ENCODE measurements at regions not wholly inside any gene's neighbourhood (a gene's known extent, or its start where the extent isn't known, plus 50 kb on each side); places are given as distances from the start of the nearest gene placed in this dataset.

DNA sequence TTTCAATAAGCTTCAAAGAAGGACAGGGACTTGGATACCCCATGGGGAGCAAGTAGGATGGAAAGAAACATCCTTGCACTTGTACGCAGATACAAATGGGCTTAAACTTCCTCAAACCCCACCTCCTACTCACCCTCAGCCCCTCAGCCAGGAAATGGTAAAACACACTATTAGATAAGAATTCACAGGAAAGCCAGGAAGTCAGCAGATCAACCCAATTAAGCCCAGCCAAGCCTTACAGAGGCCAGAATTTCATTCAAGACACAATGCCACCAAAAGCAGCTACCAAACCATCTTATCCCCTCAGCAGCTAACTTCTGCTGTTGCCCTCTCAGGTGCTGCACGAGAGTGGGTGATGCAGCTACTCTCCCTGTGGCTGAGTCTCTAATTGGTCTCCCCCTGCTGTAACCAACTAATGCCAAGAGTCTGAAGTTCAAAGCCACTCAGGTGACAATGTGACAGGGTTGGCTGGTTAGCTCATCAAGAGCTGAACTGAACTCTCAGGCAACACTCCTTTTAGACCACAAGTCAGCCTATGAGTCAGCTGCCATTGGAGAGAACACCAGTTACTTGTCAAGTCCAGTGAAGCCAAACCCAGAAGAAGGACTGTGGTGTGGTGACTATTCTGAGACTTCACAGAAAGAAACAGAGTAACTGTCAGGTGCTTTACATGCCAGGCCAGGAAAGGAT lies 201.9 kb downstream of the ZNF608 start:
- DNase-seq (no peak), ATAC-seq (no peak)
- Mint-ChIP-seq H3K9me3 (no peaks in the 10 kb centered on the region), H3K27ac (no peak overlapping the region), H3K4me3 (no peak overlapping the region), H3K4me1 (ENCODE audit: low read depth) (no peaks in the 10 kb centered on the region), H3K27me3 (no peaks in the 10 kb centered on the region), H3K36me3 (ENCODE audit: low read depth) (no peaks in the 10 kb centered on the region)
- intact Hi-C loops (cut with micrococcal nuclease), result no loop called here
- ChIA-PET CTCF (no interaction called here), POLR2A (no interaction called here)
- TF ChIP-seq CTCF (IDR thresholded peaks at IDR 0.05), result no peak

DNA sequence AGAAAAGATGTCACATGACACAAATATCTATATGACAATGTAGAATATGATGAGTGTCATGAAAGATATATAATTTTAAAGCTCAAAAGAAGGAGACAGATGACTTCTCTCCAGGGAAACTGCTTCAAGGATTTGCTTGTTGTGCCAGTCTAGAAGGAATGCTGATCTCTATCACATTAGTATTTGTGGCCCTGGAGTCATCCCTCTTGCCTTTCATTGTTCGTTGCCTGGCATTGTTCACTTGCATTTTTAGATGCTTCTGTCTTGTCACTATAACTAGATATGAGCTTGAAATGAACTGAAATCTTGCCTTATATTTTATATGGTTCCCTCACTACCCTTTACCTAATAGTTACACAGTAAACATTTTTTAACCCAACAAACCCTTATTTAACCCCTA lies 207.5 kb downstream of the ZNF608 start:
- intact Hi-C loops (cut with micrococcal nuclease), result no loop called here
- DNase-seq (no peak), ATAC-seq (no peak)
- Mint-ChIP-seq H3K27me3 (peaks cover 2% of the 10 kb centered on the region), H3K4me3 (no peak overlapping the region), H3K4me1 (ENCODE audit: low read depth) (no peaks in the 10 kb centered on the region), H3K36me3 (ENCODE audit: low read depth) (no peaks in the 10 kb centered on the region), H3K9me3 (no peaks in the 10 kb centered on the region), H3K27ac (no peak overlapping the region)
- no peak for TF ChIP-seq CTCF (IDR thresholded peaks at IDR 0.05)
- CTCF ChIA-PET, result no interaction called here
- POLR2A ChIA-PET, result no interaction called here

- Mint-ChIP-seq H3K27ac (no peak overlapping the region), H3K4me1 (ENCODE audit: low read depth) (no peaks in the 10 kb centered on the region), H3K27me3 (peaks cover 2% of the 10 kb centered on the region), H3K36me3 (ENCODE audit: low read depth) (no peaks in the 10 kb centered on the region), H3K4me3 (no peak overlapping the region), H3K9me3 (no peaks in the 10 kb centered on the region)
- no peak for ATAC-seq
- ChIA-PET CTCF (no interaction called here), POLR2A (no interaction called here)
- no peak for TF ChIP-seq CTCF (IDR thresholded peaks at IDR 0.05)
- no peak for DNase-seq
- intact Hi-C loops (cut with micrococcal nuclease), result no loop called here
Measured at GRCh38 chr5:124538191-124538590, 208.2 kb downstream of the ZNF608 start.

- POLR2A ChIA-PET, result no interaction called here
- Mint-ChIP-seq H3K4me1 (ENCODE audit: low read depth) (no peaks in the 10 kb centered on the region), H3K4me3 (no peak overlapping the region), H3K27ac (no peak overlapping the region), H3K27me3 (peaks cover 2% of the 10 kb centered on the region), H3K9me3 (no peaks in the 10 kb centered on the region), H3K36me3 (ENCODE audit: low read depth) (no peaks in the 10 kb centered on the region)
- ATAC-seq, result no peak
- CTCF ChIA-PET, result no interaction called here
- no peak for TF ChIP-seq CTCF (IDR thresholded peaks at IDR 0.05)
- intact Hi-C loops (cut with micrococcal nuclease), result no loop called here
- no peak for DNase-seq
Measured at GRCh38 chr5:124537522-124537921, 208.9 kb downstream of the ZNF608 start.

- CTCF ChIA-PET, result no interaction called here
- intact Hi-C loops (cut with micrococcal nuclease), result no loop called here
- POLR2A ChIA-PET, result no interaction called here
- H3K27me3 Mint-ChIP-seq, result peaks cover 2% of the 10 kb centered on the region
- H3K36me3 Mint-ChIP-seq (ENCODE audit: low read depth), result no peaks in the 10 kb centered on the region
- H3K4me3 Mint-ChIP-seq, result no peak overlapping the region
- TF ChIP-seq CTCF (IDR thresholded peaks at IDR 0.05), result no peak
- no peak overlapping the region for H3K27ac Mint-ChIP-seq
- no peak for ATAC-seq
- H3K9me3 Mint-ChIP-seq, result no peaks in the 10 kb centered on the region
- DNase-seq, result no peak
- H3K4me1 Mint-ChIP-seq (ENCODE audit: low read depth), result no peaks in the 10 kb centered on the region
Measured at GRCh38 chr5:124537107-124537506, 209.3 kb downstream of the ZNF608 start.
